H1 (cell line): ENCODE measurements at regions not wholly inside any gene's neighbourhood (a gene's known extent, or its start where the extent isn't known, plus 50 kb on each side); places are given as distances from the start of the nearest gene placed in this dataset.

ENCODE experiments used
- CTCF ChIA-PET: fragments of 300-600 bp; sonication (Branson Sonifier 250); formaldehyde crosslinking; loops from one replicate; lab custom pipeline; 2021; ENCODE audit not compliant: partially characterized antibody; lab: Charles Lee
- POLR2A ChIA-PET: fragments of 300-600 bp; sonication (Branson Sonifier 250); formaldehyde crosslinking; loops from one replicate; lab custom pipeline; 2021; ENCODE audit warnings: inconsistent platforms; ENCODE audit not compliant: partially characterized antibody; lab: Charles Lee
- DNase-seq, 2 experiments: peaks; one replicate each; pipeline versions ENCODE4 v3.0.0 to v3.0.0-alpha.2; 2010 to 2022; ENCODE audit warnings: low spot score in 2 of 2, low read depth in 1 of 2, mixed read lengths in 1 of 2
- FAIRE-seq: peaks from 2 replicates; lab custom pipeline; 2011; peaks lifted over from hg19 to GRCh38; lab: Jason Lieb, UNC
- H2AFZ ChIP-seq: 2 replicates; pipeline ENCODE4 v1.8.1; 2012; ENCODE audit warnings: low read length, inconsistent platforms
- H2AK5ac ChIP-seq: 2 replicates; pipeline ENCODE4 v1.6.1; 2013; ENCODE audit warnings: low read depth, low read length
- H2BK120ac ChIP-seq: replicated peaks from 2 replicates; pipeline ENCODE3; 2013; ENCODE audit warnings: low read depth, low read length, inconsistent platforms
- H2BK12ac ChIP-seq: 2 replicates; pipeline ENCODE4 v1.6.1; 2013; ENCODE audit warnings: low read depth, low read length
- H2BK15ac ChIP-seq: 2 replicates; pipeline ENCODE4 v1.6.1; 2013; ENCODE audit warnings: low read length
- H2BK20ac ChIP-seq: 2 replicates; pipeline ENCODE4 v1.6.1; 2013; ENCODE audit warnings: low read length
- H2BK5ac ChIP-seq: 2 replicates; pipeline ENCODE4 v1.6.1; 2013; ENCODE audit warnings: low read depth, low read length
- H3K14ac ChIP-seq: 2 replicates; pipeline ENCODE4 v1.6.1; 2013; ENCODE audit warnings: inconsistent platforms; ENCODE audit not compliant: insufficient read length
- H3K18ac ChIP-seq: 2 replicates; pipeline ENCODE4 v1.6.1; 2013; ENCODE audit warnings: low read length; ENCODE audit errors: extremely low read depth
- H3K23ac ChIP-seq: 2 replicates; pipeline ENCODE4 v1.6.1; 2013; ENCODE audit warnings: inconsistent platforms; ENCODE audit not compliant: insufficient read length
- H3K23me2 ChIP-seq: 2 replicates; pipeline ENCODE4 v1.6.1; 2013; ENCODE audit warnings: low read depth, low read length
- H3K27ac ChIP-seq: 2 replicates; pipeline ENCODE4 v1.6.1; 2011; ENCODE audit warnings: low read depth, low read length, inconsistent platforms
- H3K27me3 ChIP-seq, 4 experiments: replicated peaks in 1 of 4; 1 replicate in 1 of 4; 2 replicates in 3 of 4; pipeline versions ENCODE4 v1.6.1 to v1.8.1; 2011 to 2013; ENCODE audit warnings: low read length in 3 of 4, mild to moderate bottlenecking in 3 of 4, inconsistent platforms in 2 of 4, mixed read lengths in 2 of 4, moderate library complexity in 1 of 4; ENCODE audit not compliant: control insufficient read depth in 3 of 4, insufficient read depth in 3 of 4; ENCODE audit errors: extremely low read depth in 1 of 4
- H3K36me3 ChIP-seq, 4 experiments: 2 replicates each; pipeline versions ENCODE4 v1.6.1 to v1.8.1; 2011 to 2013; ENCODE audit warnings: mild to moderate bottlenecking in 4 of 4, low read length in 3 of 4, moderate library complexity in 2 of 4, control low read depth in 1 of 4, inconsistent platforms in 1 of 4; ENCODE audit not compliant: insufficient read depth in 4 of 4, control insufficient read depth in 2 of 4
- H3K4ac ChIP-seq: replicated peaks from 2 replicates; pipeline ENCODE3; 2013; ENCODE audit warnings: low read length, low read depth, mixed read lengths, inconsistent platforms; ENCODE audit not compliant: insufficient read length
- H3K4me1 ChIP-seq, 4 experiments: replicated peaks in 1 of 4; 1 replicate in 1 of 4; 2 replicates in 3 of 4; pipeline versions ENCODE4 v1.6.1 to v1.8.1; 2011 to 2013; ENCODE audit warnings: low read length in 3 of 4, inconsistent platforms in 2 of 4, mixed read lengths in 1 of 4; ENCODE audit not compliant: insufficient read depth in 4 of 4, control insufficient read depth in 3 of 4
- H3K4me2 ChIP-seq, 2 experiments: 2 replicates each; pipeline versions ENCODE4 v1.6.1 to v1.8.1; 2011 to 2013; ENCODE audit warnings: low read depth in 2 of 2, low read length in 2 of 2, control low read depth in 1 of 2, inconsistent platforms in 1 of 2, mild to moderate bottlenecking in 1 of 2; ENCODE audit not compliant: insufficient read depth in 1 of 2
- H3K4me3 ChIP-seq, 4 experiments: fragments of 200-600, 300-600 bp in 1 of 4; sonication (generic), shearing (Covaris generic), sonication (Bioruptor Twin) in 1 of 4; 2 replicates each; pipeline versions ENCODE4 v1.5.1 to v1.8.1; 2011 to 2016; ENCODE audit warnings: low read length in 4 of 4, low read depth in 3 of 4, control low read depth in 2 of 4, inconsistent platforms in 2 of 4, mild to moderate bottlenecking in 2 of 4, mixed read lengths in 1 of 4, moderate library complexity in 1 of 4; ENCODE audit not compliant: insufficient read depth in 2 of 4; ENCODE audit errors: extremely low read depth in 1 of 4
- H3K56ac ChIP-seq: replicated peaks from 2 replicates; pipeline ENCODE3; 2013; ENCODE audit warnings: low read depth, mild to moderate bottlenecking, mixed read lengths, low read length, inconsistent platforms; ENCODE audit not compliant: insufficient read length
- H3K79me1 ChIP-seq: 2 replicates; pipeline ENCODE4 v1.6.1; 2013; ENCODE audit warnings: low read depth, low read length, control low read depth
- H3K79me2 ChIP-seq, 2 experiments: 2 replicates each; pipeline versions ENCODE4 v1.6.1 to v1.8.1; 2012 to 2013; ENCODE audit warnings: low read length in 2 of 2, mild to moderate bottlenecking in 2 of 2, inconsistent platforms in 1 of 2; ENCODE audit not compliant: insufficient read depth in 2 of 2, control insufficient read depth in 1 of 2
- H3K9ac ChIP-seq, 4 experiments: replicated peaks in 1 of 4; 1 replicate in 1 of 4; 2 replicates in 3 of 4; pipeline versions ENCODE4 v1.6.1 to v1.8.1; 2011 to 2013; ENCODE audit warnings: low read depth in 3 of 4, low read length in 3 of 4, control low read depth in 2 of 4, mild to moderate bottlenecking in 2 of 4, moderate library complexity in 2 of 4, inconsistent platforms in 1 of 4; ENCODE audit errors: extremely low read depth in 1 of 4
- H3K9me3 ChIP-seq, 2 experiments: 2 replicates each; pipeline versions ENCODE4 v1.6.1 to v1.8.1; 2012 to 2013; ENCODE audit warnings: mild to moderate bottlenecking in 2 of 2, moderate library complexity in 2 of 2, control low read depth in 1 of 2, inconsistent platforms in 1 of 2, low read depth in 1 of 2, low read length in 1 of 2, mixed read lengths in 1 of 2; ENCODE audit not compliant: insufficient read depth in 2 of 2
- H4K20me1 ChIP-seq, 2 experiments: replicated peaks in 1 of 2; 2 replicates each; pipeline versions ENCODE3 to v1.8.1; 2011 to 2013; ENCODE audit warnings: inconsistent platforms in 2 of 2, low read length in 2 of 2, mild to moderate bottlenecking in 1 of 2; ENCODE audit not compliant: insufficient read depth in 2 of 2, control insufficient read depth in 1 of 2
- H4K5ac ChIP-seq: 2 replicates; pipeline ENCODE4 v1.6.1; 2013; ENCODE audit warnings: low read length, low read depth, mixed read lengths, inconsistent platforms; ENCODE audit not compliant: insufficient read length
- H4K8ac ChIP-seq: 2 replicates; pipeline ENCODE4 v1.8.0; 2013; ENCODE audit warnings: mild to moderate bottlenecking, moderate library complexity, low read length, inconsistent platforms; ENCODE audit not compliant: insufficient read depth; ENCODE audit errors: extremely low read depth
- H4K91ac ChIP-seq: replicated peaks from 2 replicates; pipeline ENCODE3; 2013; ENCODE audit warnings: low read length, mixed read lengths, inconsistent platforms; ENCODE audit not compliant: insufficient read length
- CHD2 ChIP-seq: IDR thresholded peaks from 2 replicates; pipeline ENCODE4 v1.6.1; 2012; ENCODE audit warnings: low read length, improper control_type of control experiment
- CTBP2 ChIP-seq: IDR thresholded peaks from 2 replicates; pipeline ENCODE4 v1.7.0; 2011; ENCODE audit warnings: borderline replicate concordance, mild to moderate bottlenecking, moderate library complexity, mixed read lengths, low read length; ENCODE audit not compliant: insufficient read depth, insufficient read length
- EZH2 ChIP-seq: fragments of 200-600 bp; sonication (generic); IDR thresholded peaks from 2 replicates; pipeline ENCODE4 v1.7.1; 2012; ENCODE audit warnings: low read depth, mild to moderate bottlenecking, moderate library complexity, low read length, inconsistent platforms; ENCODE audit not compliant: severe bottlenecking
- GTF2F1 ChIP-seq: IDR thresholded peaks from 2 replicates; pipeline ENCODE4 v1.6.1; 2012; ENCODE audit warnings: low read depth, low read length, improper control_type of control experiment, borderline replicate concordance
- KDM5A ChIP-seq: fragments of 200-600 bp; IDR thresholded peaks from 2 replicates; pipeline ENCODE4 v1.7.1; 2012; ENCODE audit warnings: mild to moderate bottlenecking, low read length, inconsistent platforms, mixed read lengths
- PHF8 ChIP-seq: fragments of 200-600 bp; sonication (generic); conservative IDR thresholded peaks from 2 replicates; pipeline ENCODE4 v1.7.1; 2012; ENCODE audit warnings: low read depth, mild to moderate bottlenecking, inconsistent platforms, low read length, moderate library complexity
- RAD21 ChIP-seq, 2 experiments: IDR thresholded peaks in 1 of 2; conservative IDR thresholded peaks in 1 of 2; 2 replicates each; pipeline ENCODE4 v1.6.1; 2011; ENCODE audit warnings: low read depth in 2 of 2, low read length in 2 of 2, improper control_type of control experiment in 1 of 2, inconsistent platforms in 1 of 2, mild to moderate bottlenecking in 1 of 2, moderate library complexity in 1 of 2
- RNF2 ChIP-seq: fragments of 200-900, 300-1000 bp; sonication (generic); IDR thresholded peaks from 2 replicates; pipeline ENCODE4 v1.7.1; 2016; ENCODE audit warnings: borderline replicate concordance, low read depth, mild to moderate bottlenecking, antibody characterized with exemption, low read length; ENCODE audit not compliant: poor library complexity, severe bottlenecking; ENCODE audit errors: missing control alignments
- SIX5 ChIP-seq: IDR thresholded peaks from 2 replicates; pipeline ENCODE4 v1.6.1; 2011; ENCODE audit warnings: mild to moderate bottlenecking, low read depth, low read length
- USF2 ChIP-seq: IDR thresholded peaks from 2 replicates; pipeline ENCODE4 v1.6.1; 2011; ENCODE audit warnings: low read length, improper control_type of control experiment
- WGBS, 2 experiments: shearing (Covaris generic) in 1 of 2; methylation state at CpG; one replicate each; pipeline versions ENCODE4 v1.1.6 to v1.1.7; 2013 to 2015; ENCODE audit warnings: low lambda C conversion rate in 2 of 2, mixed read lengths in 2 of 2, inconsistent platforms in 1 of 2, low coverage in 1 of 2, missing lambda C conversion rate in 1 of 2; ENCODE audit not compliant: insufficient replicate concordance in 2 of 2, insufficient coverage in 1 of 2, insufficient read length in 1 of 2; ENCODE audit errors: extremely low coverage in 1 of 2, missing lambda C conversion rate in 1 of 2; 5-methylcytosine and 5-hydroxymethylcytosine counted together
- TF ChIP-seq, protein P1 (sequence below): IDR thresholded peaks from 2 replicates; pipeline ENCODE4 v1.6.1; 2011; ENCODE audit warnings: low read depth, mild to moderate bottlenecking, low read length; ENCODE audit not compliant: insufficient read depth

DNA sequence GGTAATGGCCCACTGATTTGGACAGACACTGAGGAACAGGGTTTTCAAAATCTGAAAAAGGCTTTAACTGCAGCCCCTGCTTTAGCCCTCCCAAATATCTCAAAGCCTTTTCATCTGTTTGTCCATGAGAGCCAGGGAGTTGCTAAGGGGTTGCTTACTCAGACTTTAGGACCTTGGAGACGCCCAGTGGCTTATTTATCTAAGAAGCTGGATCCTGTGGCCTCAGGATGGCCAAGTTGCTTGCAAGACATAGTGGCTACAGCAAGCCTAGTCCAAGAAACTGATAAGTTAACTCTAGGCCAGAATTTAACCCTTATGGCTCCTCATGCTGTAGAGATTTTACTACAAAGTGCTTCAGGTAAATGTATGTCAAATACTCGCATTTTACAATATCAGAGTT lies 924.8 kb upstream of the AMELY start:
- DNase-seq, result no peak
- TF ChIP-seq CTBP2 (no peak), EZH2 (no peak), GTF2F1 (no peak), PHF8 (no peak), RAD21 (IDR thresholded peaks at IDR 0.05 in 1 of 2, conservative IDR thresholded peaks at IDR 0.05 in 1 of 2; ENCODE audit: low read depth in 2 of 2, low read length in 2 of 2) (no peak), SIX5 (no peak), RNF2 (no peak), KDM5A (no peak), CHD2 (no peak), USF2 (no peak)
- TF ChIP-seq, protein P1, sequence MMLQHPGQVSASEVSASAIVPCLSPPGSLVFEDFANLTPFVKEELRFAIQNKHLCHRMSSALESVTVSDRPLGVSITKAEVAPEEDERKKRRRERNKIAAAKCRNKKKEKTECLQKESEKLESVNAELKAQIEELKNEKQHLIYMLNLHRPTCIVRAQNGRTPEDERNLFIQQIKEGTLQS, result no peak

More for the DNA sequence above, 924.8 kb upstream of the AMELY start:
- H2BK20ac ChIP-seq, result no peak overlapping the region
- no peak overlapping the region for H2BK12ac ChIP-seq
- H3K4me3 ChIP-seq, result peak overlapping the region in 1 of 4 experiments; percentile 15; a peak in 1 of 8 replicates
- H3K79me1 ChIP-seq, result no peaks in the 10 kb centered on the region
- H3K9ac ChIP-seq, result no peak overlapping the region
- no peak overlapping the region for H2BK120ac ChIP-seq
- H2AK5ac ChIP-seq, result no peak overlapping the region
- 77% methylated on average over 2 of the region's 2 CpGs; no CpG with 5 or more reads in 1 of the 2 experiments for WGBS, 2 experiments
- CTCF ChIA-PET, result no interaction called here
- no peaks in the 10 kb centered on the region for H3K23me2 ChIP-seq
- no peak for FAIRE-seq
- POLR2A ChIA-PET, result no interaction called here
- no peak overlapping the region for H3K56ac ChIP-seq
- no peak overlapping the region for H2AFZ ChIP-seq
- no peak overlapping the region for H4K8ac ChIP-seq
- H2BK5ac ChIP-seq, result no peak overlapping the region
- H4K91ac ChIP-seq, result no peak overlapping the region
- no peak overlapping the region for H3K23ac ChIP-seq
- H3K79me2 ChIP-seq, result no peaks in the 10 kb centered on the region
- no peak overlapping the region for H2BK15ac ChIP-seq
- no peak overlapping the region for H3K27ac ChIP-seq
- peaks cover 31 to 78% (median 58%) of the 10 kb centered on the region in 4 experiments for H3K27me3 ChIP-seq
- H3K9me3 ChIP-seq, result no peaks in the 10 kb centered on the region
- peak overlapping the region in 1 of 2 experiments; percentile 24; a peak in 1 of 4 replicates for H3K4me2 ChIP-seq
- H3K36me3 ChIP-seq, result no peaks in the 10 kb centered on the region
- H3K18ac ChIP-seq, result no peak overlapping the region
- no peak overlapping the region for H4K5ac ChIP-seq
- no peak overlapping the region for H3K14ac ChIP-seq
- peaks cover 0 to 4% (median 0%) of the 10 kb centered on the region in 4 experiments; a peak in 2 of 7 replicates for H3K4me1 ChIP-seq
- H3K4ac ChIP-seq, result no peak overlapping the region
- H4K20me1 ChIP-seq, result peaks cover 0 to 2% of the 10 kb centered on the region in 2 experiments
